GM13976 (cell line): ENCODE measurements at regions not wholly inside any gene's neighbourhood (a gene's known extent, or its start where the extent isn't known, plus 50 kb on each side); places are given as distances from the start of the nearest gene placed in this dataset.
"Not testable (repeated sequence)": the region's sequence is repeated elsewhere in the genome, so short reads cannot be mapped to it uniquely, and the experiment has no call there.

ENCODE experiments used
- DNase-seq: peaks from one replicate; pipeline ENCODE4 v3.0.0; 2012; ENCODE audit warnings: low spot score
- in situ Hi-C: fragments of 300-500 bp; cut with MboI; formaldehyde crosslinking; loops from one replicate; pipeline ENCODE4 v1.12.0; 2022; ENCODE audit warnings: low sequenced_read_pairs, mixed read lengths, inconsistent platforms; ENCODE audit not compliant: unreplicated experiment
- TF ChIP-seq, protein P1 (sequence below): IDR thresholded peaks from 2 replicates; pipeline ENCODE4 v1.5.1; 2012; ENCODE audit warnings: borderline replicate concordance, mild to moderate bottlenecking; ENCODE audit not compliant: insufficient read depth; ENCODE audit errors: extremely low read depth, missing control alignments, control extremely low read depth

DNA sequence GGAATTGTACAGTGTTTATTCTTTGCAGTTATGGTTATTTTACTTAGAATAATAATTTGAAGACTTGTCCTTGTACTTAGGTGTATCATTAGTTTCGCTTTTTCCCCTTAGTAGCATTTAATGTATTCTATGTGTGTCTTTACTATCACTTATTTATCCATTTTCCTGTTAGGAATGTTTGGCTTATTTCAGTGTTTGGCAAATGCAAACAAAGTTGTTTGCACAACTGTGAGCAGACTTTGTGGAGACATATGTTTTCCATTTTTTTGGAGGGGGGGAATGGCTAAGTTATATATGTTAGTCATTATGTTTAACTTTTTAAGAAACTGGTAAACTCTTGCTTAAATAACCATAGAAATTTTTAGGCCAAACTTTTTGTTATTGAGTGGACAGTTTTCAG, 447.7 kb downstream of the SOX11 start:
- in situ Hi-C loops = no loop called here
- no peak for DNase-seq
- TF ChIP-seq, protein P1, sequence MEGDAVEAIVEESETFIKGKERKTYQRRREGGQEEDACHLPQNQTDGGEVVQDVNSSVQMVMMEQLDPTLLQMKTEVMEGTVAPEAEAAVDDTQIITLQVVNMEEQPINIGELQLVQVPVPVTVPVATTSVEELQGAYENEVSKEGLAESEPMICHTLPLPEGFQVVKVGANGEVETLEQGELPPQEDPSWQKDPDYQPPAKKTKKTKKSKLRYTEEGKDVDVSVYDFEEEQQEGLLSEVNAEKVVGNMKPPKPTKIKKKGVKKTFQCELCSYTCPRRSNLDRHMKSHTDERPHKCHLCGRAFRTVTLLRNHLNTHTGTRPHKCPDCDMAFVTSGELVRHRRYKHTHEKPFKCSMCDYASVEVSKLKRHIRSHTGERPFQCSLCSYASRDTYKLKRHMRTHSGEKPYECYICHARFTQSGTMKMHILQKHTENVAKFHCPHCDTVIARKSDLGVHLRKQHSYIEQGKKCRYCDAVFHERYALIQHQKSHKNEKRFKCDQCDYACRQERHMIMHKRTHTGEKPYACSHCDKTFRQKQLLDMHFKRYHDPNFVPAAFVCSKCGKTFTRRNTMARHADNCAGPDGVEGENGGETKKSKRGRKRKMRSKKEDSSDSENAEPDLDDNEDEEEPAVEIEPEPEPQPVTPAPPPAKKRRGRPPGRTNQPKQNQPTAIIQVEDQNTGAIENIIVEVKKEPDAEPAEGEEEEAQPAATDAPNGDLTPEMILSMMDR = no peak

DNA sequence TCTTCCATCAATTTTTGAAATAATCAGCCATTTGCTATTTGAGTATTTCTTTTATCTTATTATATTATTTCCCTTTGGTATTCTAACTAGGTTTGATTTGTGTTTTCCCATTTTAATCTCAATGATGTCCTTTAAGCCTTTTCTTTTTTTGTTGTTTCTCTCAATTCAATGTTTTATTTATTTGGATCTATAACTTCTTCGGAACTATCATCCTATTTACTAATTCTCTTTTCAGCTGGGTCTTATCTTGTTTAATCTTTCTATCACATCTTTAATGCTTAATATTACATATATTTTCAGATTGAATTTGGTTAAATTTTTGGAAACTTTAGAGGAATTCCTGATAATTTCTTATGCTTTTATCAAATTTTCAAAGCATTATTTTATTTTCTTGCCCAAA, 448.3 kb downstream of the SOX11 start:
- TF ChIP-seq, protein P1 = no peak
- in situ Hi-C loops = no loop called here
- no peak for DNase-seq

DNA sequence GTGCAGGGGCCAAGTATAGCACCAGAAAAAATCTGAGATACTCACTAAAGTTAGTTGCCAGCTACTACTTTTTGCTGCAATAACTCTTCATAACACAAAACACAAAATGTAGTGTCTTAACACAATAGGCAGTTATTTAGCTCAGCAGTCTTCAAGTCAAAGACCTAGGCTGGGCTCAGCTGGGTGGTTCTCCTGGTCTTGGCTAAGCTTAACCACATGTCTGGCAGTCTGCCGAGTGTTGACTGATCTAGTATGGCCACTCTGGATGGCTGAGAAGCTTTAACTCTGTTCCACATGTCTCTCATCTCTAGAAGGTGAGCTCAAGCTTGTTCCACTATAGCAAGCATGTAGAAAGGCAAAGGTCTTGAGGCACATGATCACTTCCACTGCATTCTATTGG, 451.6 kb downstream of the SOX11 start:
- DNase-seq = no peak
- in situ Hi-C loops = no loop called here
- TF ChIP-seq, protein P1 = no peak

DNA sequence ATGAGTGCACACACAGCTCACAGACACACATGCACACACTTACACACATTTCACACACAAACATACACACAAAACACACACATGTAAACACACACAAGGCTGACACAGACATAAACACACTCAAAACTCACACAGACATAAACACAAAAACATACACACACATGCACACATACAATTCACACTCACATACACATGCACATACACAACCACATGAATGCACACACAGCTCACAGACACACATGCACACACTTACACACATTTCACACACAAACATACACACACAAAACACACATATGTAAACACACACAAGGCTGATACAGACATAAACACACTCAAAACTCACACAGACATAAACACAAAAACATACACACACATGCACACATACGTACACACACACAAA, 455.0 kb downstream of the SOX11 start:
- in situ Hi-C loops, DNase-seq: not testable (repeated sequence)

DNA sequence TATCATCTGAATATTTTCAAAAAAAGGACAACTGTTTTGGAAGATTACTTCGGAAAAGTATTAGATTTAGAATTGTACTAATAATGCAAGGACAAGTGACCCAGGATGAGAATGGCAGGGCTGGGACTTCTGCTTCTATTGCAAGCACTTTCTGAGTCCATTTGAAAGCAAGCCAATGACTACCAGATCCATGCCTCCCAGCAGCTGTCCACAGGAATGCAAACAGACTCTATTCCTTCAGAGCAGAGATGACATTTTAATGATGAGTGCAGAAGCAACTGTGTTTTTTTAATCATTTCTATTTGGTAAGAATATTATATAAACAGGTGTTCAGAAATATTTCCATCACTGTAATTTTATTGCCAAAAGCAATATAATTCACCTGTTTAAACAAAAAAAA, 456.7 kb downstream of the SOX11 start:
- TF ChIP-seq, protein P1 = no peak
- DNase-seq = no peak
- in situ Hi-C loops = no loop called here

DNA sequence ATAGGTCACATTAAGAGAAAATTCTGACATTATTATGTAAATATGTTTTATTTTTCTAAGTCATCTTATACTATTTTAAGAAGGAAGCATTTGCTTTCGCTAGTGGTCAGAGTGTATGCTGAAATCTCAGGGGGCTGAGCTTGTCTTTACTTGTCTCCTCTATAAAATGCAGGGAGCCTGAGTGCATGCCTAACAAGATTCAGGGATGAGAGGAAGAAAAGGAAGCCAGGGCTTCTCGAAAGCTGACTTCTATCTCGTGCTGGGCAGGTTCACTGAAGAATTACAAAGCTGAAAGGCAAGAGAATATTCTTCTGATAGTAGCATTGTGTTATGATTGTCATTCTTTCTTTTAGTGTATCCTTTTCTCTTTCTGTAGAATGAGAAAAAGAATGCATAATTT, 467.4 kb downstream of the SOX11 start:
- no peak for DNase-seq
- in situ Hi-C loops = no loop called here
- TF ChIP-seq, protein P1 = no peak

DNA sequence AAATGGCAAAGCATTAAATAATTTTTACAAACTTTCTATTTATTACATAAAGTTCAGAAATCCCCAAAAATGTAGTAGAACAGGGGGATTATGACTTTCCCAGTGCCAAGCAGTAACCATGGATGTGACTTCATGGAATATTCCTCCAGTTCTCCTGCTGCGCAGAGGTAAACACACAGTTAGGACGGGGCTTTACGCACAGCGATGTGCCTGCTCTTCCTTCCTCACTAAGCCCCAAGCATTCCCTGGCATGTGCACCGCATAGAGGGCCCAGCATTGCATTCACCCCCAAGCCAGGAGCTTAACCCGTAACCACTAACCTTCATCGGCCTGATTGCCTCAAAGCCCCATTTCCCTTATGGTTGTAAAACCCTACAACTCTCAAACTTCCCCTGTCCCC, 471.7 kb downstream of the SOX11 start:
- TF ChIP-seq, protein P1 = no peak
- in situ Hi-C loops = no loop called here
- no peak for DNase-seq
